HepG2 (cell line): ENCODE measurements at regions not wholly inside any gene's neighbourhood (a gene's known extent, or its start where the extent isn't known, plus 50 kb on each side); places are given as distances from the start of the nearest gene placed in this dataset.

Experiments used
- BORCS8-MEF2B ChIP-seq: sonication (generic); formaldehyde crosslinking; IDR thresholded peaks from 2 replicates; pipeline ENCODE4 v1.8.0; 2022; ENCODE audit warnings: mild to moderate bottlenecking, missing genetic modification reagents
- NFYC ChIP-seq: IDR thresholded peaks from 2 replicates; pipeline ENCODE4 v1.6.1; 2016; ENCODE audit warnings: missing genetic modification reagents, missing compliant biosample characterization
- PLRG1 ChIP-seq: fragments of 450-650 bp; conservative IDR thresholded peaks from 2 replicates; pipeline ENCODE4 v1.6.1; 2016
- SNRNP70 ChIP-seq: fragments of 200-400 bp; formaldehyde crosslinking; IDR thresholded peaks from 2 replicates; pipeline ENCODE4 v1.6.1; 2017; ENCODE audit warnings: mild to moderate bottlenecking, low read depth, low read length, moderate library complexity
- TMF1 ChIP-seq: sonication (generic); formaldehyde crosslinking; IDR thresholded peaks from 2 replicates; pipeline ENCODE4 v1.8.1; 2022; ENCODE audit warnings: low read depth, missing genetic modification reagents
- ZBTB7A ChIP-seq: sonication (generic); formaldehyde crosslinking; IDR thresholded peaks from 2 replicates; pipeline ENCODE4 v1.8.0; 2022; ENCODE audit warnings: mild to moderate bottlenecking, missing genetic modification reagents
- ZMYM2 ChIP-seq: sonication (generic); formaldehyde crosslinking; IDR thresholded peaks from 2 replicates; pipeline ENCODE4 v1.8.0; 2022; ENCODE audit warnings: mild to moderate bottlenecking, missing genetic modification reagents
- ZNF17 ChIP-seq: sonication (generic); formaldehyde crosslinking; IDR thresholded peaks from 2 replicates; pipeline ENCODE4 v1.5.0; 2020; ENCODE audit warnings: mild to moderate bottlenecking, missing genetic modification reagents
- ZNF335 ChIP-seq: sonication (generic); formaldehyde crosslinking; IDR thresholded peaks from 2 replicates; pipeline ENCODE4 v1.4.0; 2020; ENCODE audit warnings: missing genetic modification reagents
- ZNF350 ChIP-seq: sonication (generic); formaldehyde crosslinking; IDR thresholded peaks from 2 replicates; pipeline ENCODE4 v1.4.0; 2020; ENCODE audit warnings: mild to moderate bottlenecking, low read depth, missing genetic modification reagents, borderline replicate concordance
- ZNF605 ChIP-seq: sonication (generic); formaldehyde crosslinking; IDR thresholded peaks from 2 replicates; pipeline ENCODE4 v1.8.0; 2022; ENCODE audit warnings: mild to moderate bottlenecking, missing genetic modification reagents
- ZNF607 ChIP-seq: sonication (generic); formaldehyde crosslinking; IDR thresholded peaks from 2 replicates; pipeline ENCODE4 v1.5.1; 2020; ENCODE audit warnings: missing genetic modification reagents, mild to moderate bottlenecking, borderline replicate concordance
- ZNF891 ChIP-seq: sonication (generic); formaldehyde crosslinking; IDR thresholded peaks from 2 replicates; pipeline ENCODE4 v1.5.0; 2020; ENCODE audit warnings: mild to moderate bottlenecking, missing genetic modification reagents
- TF ChIP-seq, protein P1 (sequence below): sonication (generic); formaldehyde crosslinking; IDR thresholded peaks from 2 replicates; pipeline ENCODE4 v1.5.0; 2020; ENCODE audit warnings: mild to moderate bottlenecking, low read depth, missing genetic modification reagents, borderline replicate concordance
- TF ChIP-seq, protein P2 (sequence below): IDR thresholded peaks from 2 replicates; pipeline ENCODE4 v1.6.1; 2018; ENCODE audit warnings: missing genetic modification reagents
- TF ChIP-seq, protein P3 (sequence below): sonication (generic); formaldehyde crosslinking; IDR thresholded peaks from 2 replicates; pipeline ENCODE4 v1.5.0; 2020; ENCODE audit warnings: mild to moderate bottlenecking, missing genetic modification reagents
- TF ChIP-seq, protein P4 (sequence below): IDR thresholded peaks from 2 replicates; pipeline ENCODE4 v1.6.1; 2016; ENCODE audit warnings: missing biosample characterization, missing genetic modification reagents, low read depth
- TF ChIP-seq, protein P5 (sequence below): sonication (generic); formaldehyde crosslinking; IDR thresholded peaks from 2 replicates; pipeline ENCODE4 v1.9.0; 2022; ENCODE audit warnings: missing genetic modification reagents, mild to moderate bottlenecking, borderline replicate concordance
- TF ChIP-seq, protein P6 (sequence below): sonication (generic); formaldehyde crosslinking; IDR thresholded peaks from 2 replicates; pipeline ENCODE4 v1.4.0; 2020; ENCODE audit warnings: missing genetic modification reagents

DNA sequence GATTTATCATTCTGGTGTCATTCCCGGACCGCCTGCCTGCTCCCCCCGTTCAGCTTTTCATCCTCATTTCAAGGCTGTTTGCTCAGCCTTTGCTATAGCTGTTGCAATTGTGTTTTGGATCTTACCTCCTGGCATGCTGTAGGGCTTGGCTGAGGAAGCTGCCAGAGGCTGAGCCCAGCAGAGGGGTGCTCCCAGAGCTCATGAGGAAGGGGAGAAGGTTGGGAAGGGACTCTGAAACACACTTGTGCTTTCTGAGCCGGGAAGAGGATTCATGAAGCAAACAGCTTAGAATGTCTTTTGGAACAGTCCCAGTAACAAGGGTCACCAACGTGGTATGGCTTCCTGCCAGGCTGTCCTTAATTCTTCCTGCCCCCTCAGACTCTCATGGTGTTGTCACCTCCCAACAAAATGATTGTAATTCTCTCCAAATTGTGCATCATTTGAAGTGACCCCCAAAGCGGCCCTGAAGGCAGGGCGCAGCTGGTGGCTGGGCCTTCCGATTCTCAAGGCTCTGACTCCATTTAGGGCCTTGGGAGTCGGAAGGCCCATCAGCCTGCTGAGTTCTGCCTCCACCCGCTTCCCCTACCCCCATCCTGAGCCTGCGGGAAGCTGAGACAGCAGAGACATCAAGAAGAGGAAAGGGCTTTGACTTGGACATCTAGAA is 111.9 kb upstream of the ARHGAP5 start (continued):
- TF ChIP-seq, protein P1, sequence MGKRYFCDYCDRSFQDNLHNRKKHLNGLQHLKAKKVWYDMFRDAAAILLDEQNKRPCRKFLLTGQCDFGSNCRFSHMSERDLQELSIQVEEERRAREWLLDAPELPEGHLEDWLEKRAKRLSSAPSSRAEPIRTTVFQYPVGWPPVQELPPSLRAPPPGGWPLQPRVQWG (CRISPR knock-in tag): no peak
- TF ChIP-seq SNRNP70: no peak
- no peak for TF ChIP-seq PLRG1
- TF ChIP-seq, protein P2, sequence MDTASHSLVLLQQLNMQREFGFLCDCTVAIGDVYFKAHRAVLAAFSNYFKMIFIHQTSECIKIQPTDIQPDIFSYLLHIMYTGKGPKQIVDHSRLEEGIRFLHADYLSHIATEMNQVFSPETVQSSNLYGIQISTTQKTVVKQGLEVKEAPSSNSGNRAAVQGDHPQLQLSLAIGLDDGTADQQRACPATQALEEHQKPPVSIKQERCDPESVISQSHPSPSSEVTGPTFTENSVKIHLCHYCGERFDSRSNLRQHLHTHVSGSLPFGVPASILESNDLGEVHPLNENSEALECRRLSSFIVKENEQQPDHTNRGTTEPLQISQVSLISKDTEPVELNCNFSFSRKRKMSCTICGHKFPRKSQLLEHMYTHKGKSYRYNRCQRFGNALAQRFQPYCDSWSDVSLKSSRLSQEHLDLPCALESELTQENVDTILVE: no peak
- TF ChIP-seq ZNF891 (CRISPR knock-in tag): peak; percentile 62; the same call in 1 of the 2 replicates
- TF ChIP-seq ZNF335 (CRISPR knock-in tag): no peak
- TF ChIP-seq, protein P3, sequence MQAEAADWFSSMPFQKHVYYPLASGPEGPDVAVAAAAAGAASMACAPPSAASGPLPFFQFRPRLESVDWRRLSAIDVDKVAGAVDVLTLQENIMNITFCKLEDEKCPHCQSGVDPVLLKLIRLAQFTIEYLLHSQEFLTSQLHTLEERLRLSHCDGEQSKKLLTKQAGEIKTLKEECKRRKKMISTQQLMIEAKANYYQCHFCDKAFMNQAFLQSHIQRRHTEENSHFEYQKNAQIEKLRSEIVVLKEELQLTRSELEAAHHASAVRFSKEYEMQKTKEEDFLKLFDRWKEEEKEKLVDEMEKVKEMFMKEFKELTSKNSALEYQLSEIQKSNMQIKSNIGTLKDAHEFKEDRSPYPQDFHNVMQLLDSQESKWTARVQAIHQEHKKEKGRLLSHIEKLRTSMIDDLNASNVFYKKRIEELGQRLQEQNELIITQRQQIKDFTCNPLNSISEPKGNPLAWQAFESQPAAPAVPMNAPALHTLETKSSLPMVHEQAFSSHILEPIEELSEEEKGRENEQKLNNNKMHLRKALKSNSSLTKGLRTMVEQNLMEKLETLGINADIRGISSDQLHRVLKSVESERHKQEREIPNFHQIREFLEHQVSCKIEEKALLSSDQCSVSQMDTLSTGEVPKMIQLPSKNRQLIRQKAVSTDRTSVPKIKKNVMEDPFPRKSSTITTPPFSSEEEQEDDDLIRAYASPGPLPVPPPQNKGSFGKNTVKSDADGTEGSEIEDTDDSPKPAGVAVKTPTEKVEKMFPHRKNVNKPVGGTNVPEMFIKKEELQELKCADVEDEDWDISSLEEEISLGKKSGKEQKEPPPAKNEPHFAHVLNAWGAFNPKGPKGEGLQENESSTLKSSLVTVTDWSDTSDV (CRISPR knock-in tag): 0 out of 2 replicates have a peak, but pooled peaks have one; percentile 52
- no peak for TF ChIP-seq ZNF607 (CRISPR knock-in tag)
- TF ChIP-seq ZNF17 (CRISPR knock-in tag): no peak
- TF ChIP-seq TMF1: 0 out of 2 replicates have a peak, but pooled peaks have one; percentile 33
- TF ChIP-seq BORCS8-MEF2B: no peak
- TF ChIP-seq ZBTB7A (CRISPR knock-in tag): 0 out of 2 replicates have a peak, but pooled peaks have one; percentile 28
- no peak for TF ChIP-seq ZNF350
- 0 out of 2 replicates have a peak, but pooled peaks have one; percentile 30 for TF ChIP-seq ZNF605 (CRISPR knock-in tag)
- TF ChIP-seq NFYC: no peak
- TF ChIP-seq, protein P4, sequence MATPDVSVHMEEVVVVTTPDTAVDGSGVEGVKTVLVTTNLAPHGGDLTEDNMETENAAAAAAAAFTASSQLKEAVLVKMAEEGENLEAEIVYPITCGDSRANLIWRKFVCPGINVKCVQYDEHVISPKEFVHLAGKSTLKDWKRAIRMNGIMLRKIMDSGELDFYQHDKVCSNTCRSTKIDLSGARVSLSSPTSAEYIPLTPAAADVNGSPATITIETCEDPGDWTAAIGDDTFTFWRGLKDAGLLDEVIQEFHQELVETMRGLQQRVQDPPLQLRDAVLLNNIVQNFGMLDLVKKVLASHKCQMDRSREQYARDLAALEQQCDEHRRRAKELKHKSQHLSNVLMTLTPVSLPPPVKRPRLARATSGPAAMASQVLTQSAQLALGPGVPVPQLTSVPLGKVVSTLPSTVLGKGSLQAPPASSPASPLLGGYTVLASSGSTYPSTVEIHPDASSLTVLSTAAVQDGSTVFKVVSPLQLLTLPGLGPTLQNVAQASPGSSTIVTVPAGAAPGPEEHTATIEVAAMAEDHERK (CRISPR knock-in tag): no peak
- TF ChIP-seq, protein P5, sequence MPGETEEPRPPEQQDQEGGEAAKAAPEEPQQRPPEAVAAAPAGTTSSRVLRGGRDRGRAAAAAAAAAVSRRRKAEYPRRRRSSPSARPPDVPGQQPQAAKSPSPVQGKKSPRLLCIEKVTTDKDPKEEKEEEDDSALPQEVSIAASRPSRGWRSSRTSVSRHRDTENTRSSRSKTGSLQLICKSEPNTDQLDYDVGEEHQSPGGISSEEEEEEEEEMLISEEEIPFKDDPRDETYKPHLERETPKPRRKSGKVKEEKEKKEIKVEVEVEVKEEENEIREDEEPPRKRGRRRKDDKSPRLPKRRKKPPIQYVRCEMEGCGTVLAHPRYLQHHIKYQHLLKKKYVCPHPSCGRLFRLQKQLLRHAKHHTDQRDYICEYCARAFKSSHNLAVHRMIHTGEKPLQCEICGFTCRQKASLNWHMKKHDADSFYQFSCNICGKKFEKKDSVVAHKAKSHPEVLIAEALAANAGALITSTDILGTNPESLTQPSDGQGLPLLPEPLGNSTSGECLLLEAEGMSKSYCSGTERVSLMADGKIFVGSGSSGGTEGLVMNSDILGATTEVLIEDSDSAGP (CRISPR knock-in tag): peak; percentile 13; the same call in 1 of the 2 replicates
- TF ChIP-seq, protein P6, sequence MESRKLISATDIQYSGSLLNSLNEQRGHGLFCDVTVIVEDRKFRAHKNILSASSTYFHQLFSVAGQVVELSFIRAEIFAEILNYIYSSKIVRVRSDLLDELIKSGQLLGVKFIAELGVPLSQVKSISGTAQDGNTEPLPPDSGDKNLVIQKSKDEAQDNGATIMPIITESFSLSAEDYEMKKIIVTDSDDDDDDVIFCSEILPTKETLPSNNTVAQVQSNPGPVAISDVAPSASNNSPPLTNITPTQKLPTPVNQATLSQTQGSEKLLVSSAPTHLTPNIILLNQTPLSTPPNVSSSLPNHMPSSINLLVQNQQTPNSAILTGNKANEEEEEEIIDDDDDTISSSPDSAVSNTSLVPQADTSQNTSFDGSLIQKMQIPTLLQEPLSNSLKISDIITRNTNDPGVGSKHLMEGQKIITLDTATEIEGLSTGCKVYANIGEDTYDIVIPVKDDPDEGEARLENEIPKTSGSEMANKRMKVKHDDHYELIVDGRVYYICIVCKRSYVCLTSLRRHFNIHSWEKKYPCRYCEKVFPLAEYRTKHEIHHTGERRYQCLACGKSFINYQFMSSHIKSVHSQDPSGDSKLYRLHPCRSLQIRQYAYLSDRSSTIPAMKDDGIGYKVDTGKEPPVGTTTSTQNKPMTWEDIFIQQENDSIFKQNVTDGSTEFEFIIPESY (CRISPR knock-in tag): no peak
- TF ChIP-seq ZMYM2: peak; percentile 22; the same call in 1 of the 2 replicates
